ENCODE measurements at regions not wholly inside any gene's neighbourhood (a gene's known extent, or its start where the extent isn't known, plus 50 kb on each side); places are given as distances from the start of the nearest gene placed in this dataset.

- TF ChIP-seq POLR2AphosphoS5 (IDR thresholded peaks at IDR 0.05) (no peak), CTCF (IDR thresholded peaks at IDR 0.05) (no peak), POLR2A (IDR thresholded peaks at IDR 0.05) (no peak), EP300 (IDR thresholded peaks at IDR 0.05) (no peak)
Observed at GRCh38 chr22:34210301-34210700, 290.0 kb upstream of the LARGE1 start.

Measured in upper lobe of left lung (tissue), 4 donors.